PFSK-1 (cell line): ENCODE measurements at regions not wholly inside any gene's neighbourhood (a gene's known extent, or its start where the extent isn't known, plus 50 kb on each side); places are given as distances from the start of the nearest gene placed in this dataset.

Experiments used
- FOXP2 ChIP-seq: optimal IDR thresholded peaks from 2 replicates; pipeline ENCODE3; 2011; ENCODE audit warnings: borderline replicate concordance, control low read depth, inconsistent platforms; ENCODE audit not compliant: insufficient read depth; ENCODE audit errors: extremely low read length, extremely low read depth
- POLR2AphosphoS5 ChIP-seq: IDR thresholded peaks from 2 replicates; pipeline ENCODE4 v1.6.1; 2012; ENCODE audit warnings: low read depth, mild to moderate bottlenecking, control low read depth, low read length, moderate library complexity
- SIN3A ChIP-seq: IDR thresholded peaks from 2 replicates; pipeline ENCODE4 v1.6.1; 2012; ENCODE audit warnings: mild to moderate bottlenecking, low read length, moderate library complexity, borderline replicate concordance; ENCODE audit not compliant: insufficient read depth
- TAF1 ChIP-seq: IDR thresholded peaks from 2 replicates; pipeline ENCODE4 v1.6.1; 2012; ENCODE audit warnings: low read length, control low read depth, borderline replicate concordance; ENCODE audit not compliant: insufficient read depth
- TF ChIP-seq, protein P1 (sequence below), 2 experiments: IDR thresholded peaks; 2 replicates each; pipeline versions ENCODE4 v1.6.1 to v1.8.0; 2011 to 2012; ENCODE audit warnings: low read depth in 2 of 2, low read length in 2 of 2, control low read depth in 1 of 2, inconsistent platforms in 1 of 2, mild to moderate bottlenecking in 1 of 2, moderate library complexity in 1 of 2; ENCODE audit not compliant: insufficient read depth in 1 of 2

DNA sequence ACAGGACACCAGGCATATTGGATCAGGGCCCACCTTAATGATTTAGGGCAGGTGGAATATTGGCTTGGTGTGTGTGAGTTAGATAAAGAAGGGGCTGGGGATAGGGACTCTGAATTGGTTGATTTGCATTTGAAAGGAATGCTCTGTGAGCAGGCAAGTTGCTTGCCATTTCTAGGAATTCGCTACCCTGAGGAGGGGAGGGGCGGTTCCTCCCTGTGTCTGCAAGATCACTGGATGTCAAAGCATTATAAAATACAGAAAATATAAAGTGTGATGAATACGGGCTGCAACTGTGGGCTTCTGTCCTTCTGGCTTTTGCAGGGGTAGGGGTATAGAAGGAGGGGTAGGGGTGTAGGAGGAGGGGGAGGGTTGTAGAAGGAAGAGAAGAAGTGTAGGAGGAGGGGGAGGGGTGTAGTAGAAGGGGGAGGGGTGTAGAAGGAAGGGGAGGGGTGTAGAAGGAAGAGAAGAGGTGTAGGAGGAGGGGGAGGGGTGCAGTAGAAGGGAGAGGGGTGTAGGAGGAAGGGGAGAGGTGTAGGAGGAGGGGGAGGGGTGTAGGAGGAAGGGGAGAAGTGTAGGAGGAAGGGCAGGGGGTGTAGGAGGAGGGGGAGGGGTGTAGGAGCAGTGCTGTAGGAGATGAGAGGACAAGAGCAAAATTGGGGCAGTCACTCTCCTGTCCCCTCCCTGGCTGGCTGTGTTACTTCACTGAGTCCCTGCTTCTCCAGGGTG is 238.0 kb upstream of the COPS8 start:
- TF ChIP-seq, protein P1, sequence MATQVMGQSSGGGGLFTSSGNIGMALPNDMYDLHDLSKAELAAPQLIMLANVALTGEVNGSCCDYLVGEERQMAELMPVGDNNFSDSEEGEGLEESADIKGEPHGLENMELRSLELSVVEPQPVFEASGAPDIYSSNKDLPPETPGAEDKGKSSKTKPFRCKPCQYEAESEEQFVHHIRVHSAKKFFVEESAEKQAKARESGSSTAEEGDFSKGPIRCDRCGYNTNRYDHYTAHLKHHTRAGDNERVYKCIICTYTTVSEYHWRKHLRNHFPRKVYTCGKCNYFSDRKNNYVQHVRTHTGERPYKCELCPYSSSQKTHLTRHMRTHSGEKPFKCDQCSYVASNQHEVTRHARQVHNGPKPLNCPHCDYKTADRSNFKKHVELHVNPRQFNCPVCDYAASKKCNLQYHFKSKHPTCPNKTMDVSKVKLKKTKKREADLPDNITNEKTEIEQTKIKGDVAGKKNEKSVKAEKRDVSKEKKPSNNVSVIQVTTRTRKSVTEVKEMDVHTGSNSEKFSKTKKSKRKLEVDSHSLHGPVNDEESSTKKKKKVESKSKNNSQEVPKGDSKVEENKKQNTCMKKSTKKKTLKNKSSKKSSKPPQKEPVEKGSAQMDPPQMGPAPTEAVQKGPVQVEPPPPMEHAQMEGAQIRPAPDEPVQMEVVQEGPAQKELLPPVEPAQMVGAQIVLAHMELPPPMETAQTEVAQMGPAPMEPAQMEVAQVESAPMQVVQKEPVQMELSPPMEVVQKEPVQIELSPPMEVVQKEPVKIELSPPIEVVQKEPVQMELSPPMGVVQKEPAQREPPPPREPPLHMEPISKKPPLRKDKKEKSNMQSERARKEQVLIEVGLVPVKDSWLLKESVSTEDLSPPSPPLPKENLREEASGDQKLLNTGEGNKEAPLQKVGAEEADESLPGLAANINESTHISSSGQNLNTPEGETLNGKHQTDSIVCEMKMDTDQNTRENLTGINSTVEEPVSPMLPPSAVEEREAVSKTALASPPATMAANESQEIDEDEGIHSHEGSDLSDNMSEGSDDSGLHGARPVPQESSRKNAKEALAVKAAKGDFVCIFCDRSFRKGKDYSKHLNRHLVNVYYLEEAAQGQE (IDR thresholded peaks at IDR 0.05; ENCODE audit: insufficient read depth in 1 of 2, low read depth in 2 of 2, low read length in 2 of 2), result no peak
- no peak for TF ChIP-seq POLR2AphosphoS5
- TF ChIP-seq TAF1, result no peak
- no peak for TF ChIP-seq FOXP2
- no peak for TF ChIP-seq SIN3A

DNA sequence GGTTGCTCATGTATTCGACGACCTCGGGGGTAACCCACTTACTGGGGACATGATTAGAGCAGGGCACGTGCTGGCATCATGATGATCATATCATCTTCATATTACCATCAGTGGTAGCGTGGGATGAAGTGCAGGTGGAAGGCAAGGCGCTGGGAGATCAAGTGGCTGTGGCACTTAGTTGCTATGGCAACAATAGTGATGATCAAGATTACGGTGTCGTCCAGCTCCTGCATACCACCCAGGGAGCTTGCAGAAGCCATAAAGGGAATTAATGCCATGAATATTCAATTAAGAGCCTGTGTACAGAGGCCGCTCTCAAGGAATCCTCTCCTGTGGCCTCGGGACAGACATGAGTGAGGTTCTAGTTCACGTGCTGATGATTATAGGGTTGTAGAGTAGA is 237.2 kb upstream of the COPS8 start:
- no peak for TF ChIP-seq SIN3A
- TF ChIP-seq TAF1, result no peak
- TF ChIP-seq POLR2AphosphoS5, result no peak
- TF ChIP-seq, protein P1 (IDR thresholded peaks at IDR 0.05; ENCODE audit: insufficient read depth in 1 of 2, low read depth in 2 of 2, low read length in 2 of 2), result no peak
- no peak for TF ChIP-seq FOXP2

DNA sequence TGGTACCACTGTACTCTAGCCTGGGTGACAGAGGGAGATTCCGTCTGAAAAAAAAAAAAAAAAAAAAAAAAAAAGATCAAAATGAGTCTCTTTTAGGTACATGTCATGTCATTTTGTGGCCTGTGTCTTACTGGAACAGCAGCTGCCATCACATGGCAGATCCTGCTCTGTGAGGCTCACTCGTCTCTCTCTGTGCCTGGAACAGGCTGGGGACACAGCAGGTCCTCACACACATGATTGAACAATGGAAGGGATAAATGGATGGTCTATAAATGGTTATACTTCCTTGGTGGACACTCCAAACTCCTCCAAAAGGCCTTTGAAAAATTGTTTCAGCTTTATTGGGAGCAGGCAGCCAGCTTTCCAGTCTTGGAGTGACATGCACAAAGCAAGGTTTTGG is 236.2 kb upstream of the COPS8 start:
- no peak for TF ChIP-seq TAF1
- TF ChIP-seq POLR2AphosphoS5, result no peak
- no peak for TF ChIP-seq SIN3A

- TF ChIP-seq FOXP2, result no peak
- no peak for TF ChIP-seq POLR2AphosphoS5
- no peak for TF ChIP-seq TAF1
- TF ChIP-seq, protein P1 (IDR thresholded peaks at IDR 0.05; ENCODE audit: insufficient read depth in 1 of 2, low read depth in 2 of 2, low read length in 2 of 2), result no peak
- no peak for TF ChIP-seq SIN3A
These were observed 235.7 kb upstream of the COPS8 start for GRCh38 chr2:236849940-236850339.

- no peak for TF ChIP-seq FOXP2
- no peak for TF ChIP-seq TAF1
- TF ChIP-seq, protein P1 (IDR thresholded peaks at IDR 0.05; ENCODE audit: insufficient read depth in 1 of 2, low read depth in 2 of 2, low read length in 2 of 2), result no peak
These were observed 234.5 kb upstream of the COPS8 start for GRCh38 chr2:236851187-236851586.
